NCI-H2196 (cell line): ENCODE measurements at regions not wholly inside any gene's neighbourhood (a gene's known extent, or its start where the extent isn't known, plus 50 kb on each side); places are given as distances from the start of the nearest gene placed in this dataset.

ENCODE experiments used
- DNase-seq: peaks from one replicate; lab custom pipeline; 2025; ENCODE audit not compliant: unreplicated experiment; lab: John Stamatoyannopoulos, UW

GRCh38 chr2:143830476-143830875, 689.4 kb downstream of the ZEB2 start:
- no peak for DNase-seq

- DNase-seq: no peak
Measured at GRCh38 chr2:143828763-143829537, 691.0 kb downstream of the ZEB2 start.

- DNase-seq: no peak
Measured at GRCh38 chr2:143824791-143825190, 695.1 kb downstream of the ZEB2 start.

GRCh38 chr2:143823876-143824275, 694.7 kb downstream of the ARHGAP15 start:
- DNase-seq: no peak

- DNase-seq: no peak
Measured at GRCh38 chr2:143823296-143823695, 694.1 kb downstream of the ARHGAP15 start.

- no peak for DNase-seq
Measured at GRCh38 chr2:143822736-143823135, 693.5 kb downstream of the ARHGAP15 start.

- DNase-seq: no peak
Measured at GRCh38 chr2:143819764-143820163, 690.5 kb downstream of the ARHGAP15 start.

- no peak for DNase-seq
Measured at GRCh38 chr2:143819190-143819735, 690.0 kb downstream of the ARHGAP15 start.
